CD4-positive, alpha-beta T cell (primary cell): ENCODE measurements at regions not wholly inside any gene's neighbourhood (a gene's known extent, or its start where the extent isn't known, plus 50 kb on each side); places are given as distances from the start of the nearest gene placed in this dataset.

ENCODE experiments used
- ATAC-seq: fragments of 200-7000 bp; cut with Tn5 transposase; one replicate; pipeline ENCODE4 v1.10.0; 2022; ENCODE audit warnings: mild to moderate bottlenecking; ENCODE audit not compliant: poor library complexity
- CTCF ChIA-PET: fragments of 350-600 bp; sonication (Branson Sonifier 250); formaldehyde crosslinking; loops from one replicate; lab custom pipeline; 2021; ENCODE audit warnings: antibody characterized with exemption, inconsistent platforms; lab: Charles Lee
- POLR2A ChIA-PET: fragments of 350-600 bp; sonication (Branson Sonifier 250); formaldehyde crosslinking; loops from one replicate; lab custom pipeline; 2021; ENCODE audit warnings: antibody characterized with exemption, inconsistent platforms; lab: Charles Lee
- DNase-seq, 14 experiments: peaks; one replicate each; pipeline ENCODE4 v3.0.0-alpha.2; 2013 to 2020; ENCODE audit warnings: mixed read lengths in 2 of 14
- H3K27ac ChIP-seq, 2 donors: one replicate each; pipeline versions ENCODE4 v1.5.1 to v1.7.0; 2013; ENCODE audit warnings: low read length in 2 of 2, low read depth in 1 of 2, mild to moderate bottlenecking in 1 of 2
- H3K27me3 ChIP-seq, 2 experiments: 1 replicate in 1 of 2; 2 replicates in 1 of 2; pipeline versions ENCODE4 v1.6.1 to v1.7.0; 2013; ENCODE audit warnings: low read length in 2 of 2, control low read depth in 1 of 2, mild to moderate bottlenecking in 1 of 2, moderate library complexity in 1 of 2; ENCODE audit not compliant: insufficient read depth in 2 of 2, control insufficient read depth in 1 of 2
- H3K36me3 ChIP-seq: one replicate; pipeline ENCODE4 v1.6.1; 2013; ENCODE audit warnings: low read length, control low read depth; ENCODE audit not compliant: insufficient read depth
- H3K4me1 ChIP-seq: one replicate; pipeline ENCODE4 v1.6.1; 2013; ENCODE audit warnings: low read length, control low read depth; ENCODE audit not compliant: insufficient read depth
- H3K4me3 ChIP-seq: one replicate; pipeline ENCODE4 v1.5.1; 2013; ENCODE audit warnings: mild to moderate bottlenecking, low read length, moderate library complexity
- H3K9me3 ChIP-seq, 2 experiments: 1 replicate in 1 of 2; 2 replicates in 1 of 2; pipeline versions ENCODE4 v1.6.1 to v1.7.0; 2013; ENCODE audit warnings: low read length in 2 of 2, mild to moderate bottlenecking in 2 of 2, control low read depth in 1 of 2, moderate library complexity in 1 of 2; ENCODE audit not compliant: control insufficient read depth in 1 of 2, insufficient read depth in 1 of 2
- H3K27ac Mint-ChIP-seq: one replicate; pipeline ENCODE4 v1.8.0; 2020; ENCODE audit warnings: mixed read lengths
- H3K27me3 Mint-ChIP-seq: one replicate; pipeline ENCODE4 v1.8.0; 2021; ENCODE audit warnings: mixed read lengths
- H3K36me3 Mint-ChIP-seq: one replicate; pipeline ENCODE4 v1.8.0; 2021; ENCODE audit warnings: low read depth, mixed read lengths
- H3K4me1 Mint-ChIP-seq: one replicate; pipeline ENCODE4 v1.8.0; 2021; ENCODE audit warnings: low read depth, mixed read lengths
- H3K4me3 Mint-ChIP-seq: one replicate; pipeline ENCODE4 v1.8.0; 2020; ENCODE audit warnings: mild to moderate bottlenecking, mixed read lengths
- H3K9me3 Mint-ChIP-seq: one replicate; pipeline ENCODE4 v1.8.0; 2020; ENCODE audit warnings: mixed read lengths
- CTCF ChIP-seq: fragments of 200-600 bp; IDR thresholded peaks from one replicate; pipeline ENCODE4 v1.8.0; 2022; ENCODE audit warnings: antibody characterized with exemption, mild to moderate bottlenecking
- intact Hi-C, 2 experiments: fragments of 100-400 bp; cut with DNase I in 1 of 2; cut with micrococcal nuclease in 1 of 2; formaldehyde crosslinking; loops; one replicate each; pipeline versions ENCODE4 v1.15.1 to v1.9.0; 2023 to 2025; cut with DNase I, micrococcal nuclease

- ChIA-PET POLR2A (no interaction called here), CTCF (no interaction called here)
- Mint-ChIP-seq H3K36me3 (no peaks in the 10 kb centered on the region), H3K4me3 (no peak overlapping the region), H3K27ac (no peak overlapping the region), H3K27me3 (no peaks in the 10 kb centered on the region), H3K4me1 (peaks cover 28% of the 10 kb centered on the region), H3K9me3 (peaks cover 6% of the 10 kb centered on the region)
- Histone ChIP-seq H3K9me3 (no peaks in the 10 kb centered on the region), H3K27me3 (no peaks in the 10 kb centered on the region), H3K4me1 (peaks cover 24% of the 10 kb centered on the region), H3K36me3 (no peaks in the 10 kb centered on the region), H3K4me3 (no peak overlapping the region), H3K27ac (no peak overlapping the region)
- TF ChIP-seq CTCF = no peak
- DNase-seq = no peak
- ATAC-seq = no peak
- intact Hi-C loops = no loop called here
Measured at GRCh38 chr15:70428211-70428822, 330.6 kb upstream of the TLE3 start.

GRCh38 chr15:70427167-70428120, 329.7 kb upstream of the TLE3 start:
- H3K27me3 Mint-ChIP-seq = no peaks in the 10 kb centered on the region
- no peaks in the 10 kb centered on the region for H3K36me3 Mint-ChIP-seq
- H3K27ac Mint-ChIP-seq = no peak overlapping the region
- Histone ChIP-seq H3K4me3 (no peak overlapping the region), H3K4me1 (peaks cover 24% of the 10 kb centered on the region), H3K36me3 (no peaks in the 10 kb centered on the region), H3K9me3 (no peaks in the 10 kb centered on the region), H3K27me3 (no peaks in the 10 kb centered on the region), H3K27ac (no peak overlapping the region)
- peaks cover 6% of the 10 kb centered on the region for H3K9me3 Mint-ChIP-seq
- H3K4me3 Mint-ChIP-seq = no peak overlapping the region
- ATAC-seq (no peak), DNase-seq (no peak)
- ChIA-PET CTCF (no interaction called here), POLR2A (no interaction called here)
- intact Hi-C loops = no loop called here
- H3K4me1 Mint-ChIP-seq = peaks cover 28% of the 10 kb centered on the region
- no peak for TF ChIP-seq CTCF

GRCh38 chr15:70426096-70426821, 328.5 kb upstream of the TLE3 start:
- no peak for TF ChIP-seq CTCF
- no peaks in the 10 kb centered on the region for H3K27me3 ChIP-seq
- no peaks in the 10 kb centered on the region for H3K9me3 ChIP-seq
- peaks cover 28% of the 10 kb centered on the region for H3K4me1 Mint-ChIP-seq
- peaks cover 6% of the 10 kb centered on the region for H3K9me3 Mint-ChIP-seq
- no peak overlapping the region for H3K4me3 Mint-ChIP-seq
- ChIA-PET CTCF (no interaction called here), POLR2A (interaction anchor here (0.8 to 1.0 kb wide), 2 partner anchors 10 to 326 kb away, joined by 3 to 4 read pairs; no protein-coding TSS in a partner anchor)
- H3K4me1 ChIP-seq = peaks cover 24% of the 10 kb centered on the region
- no peak overlapping the region for H3K27ac ChIP-seq
- no peaks in the 10 kb centered on the region for H3K36me3 Mint-ChIP-seq
- no peak for DNase-seq
- intact Hi-C loops = no loop called here
- H3K4me3 ChIP-seq = no peak overlapping the region
- no peaks in the 10 kb centered on the region for H3K36me3 ChIP-seq
- H3K27ac Mint-ChIP-seq = no peak overlapping the region
- ATAC-seq = no peak
- H3K27me3 Mint-ChIP-seq = no peaks in the 10 kb centered on the region
